Cardiac septum (tissue), 1 donor: ENCODE measurements at regions not wholly inside any gene's neighbourhood (a gene's known extent, or its start where the extent isn't known, plus 50 kb on each side); places are given as distances from the start of the nearest gene placed in this dataset.

Experiments used
- DNase-seq: peaks from one replicate; pipeline ENCODE4 v3.0.0-alpha.2; 2020; ENCODE audit warnings: low spot score
- intact Hi-C: fragments of 100-400 bp; cut with DNase I; formaldehyde crosslinking; loops from one replicate; pipeline ENCODE4 v1.14.0; 2022
- donor health status: DM: no; HTN: no; CAD: no.

GRCh38 chr17:72426948-72427760, 306.3 kb downstream of the SOX9 start:
- intact Hi-C loops = no loop called here
- DNase-seq = no peak

GRCh38 chr17:72427761-72428109, 306.9 kb downstream of the SOX9 start:
- no peak for DNase-seq
- intact Hi-C loops = no loop called here

DNA sequence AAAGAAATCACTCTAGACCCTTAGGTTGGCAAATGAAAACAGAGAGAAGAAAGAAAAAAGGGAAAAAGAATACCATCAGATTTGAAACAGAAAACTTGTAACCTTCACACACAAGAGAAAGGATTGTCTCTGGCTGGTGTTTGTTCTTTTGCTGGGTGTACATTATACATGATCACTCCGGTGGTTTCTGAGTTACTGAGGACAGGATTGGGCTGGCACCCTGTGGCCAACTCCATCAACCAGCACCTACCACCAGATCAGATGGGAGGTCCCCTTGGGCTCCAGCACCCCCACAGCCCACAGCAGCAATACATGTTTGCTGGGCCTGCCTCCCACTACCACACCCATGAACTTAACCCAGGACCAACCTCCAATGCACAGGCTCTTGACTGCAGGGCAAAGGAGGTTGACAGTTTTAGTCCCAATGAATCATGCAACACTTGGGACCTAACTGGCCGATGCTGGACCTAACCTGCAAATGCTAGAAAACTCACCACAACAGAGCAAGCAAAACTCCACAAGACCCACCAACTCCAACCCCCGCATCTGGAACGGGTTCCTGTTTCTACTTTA, 308.3 kb downstream of the SOX9 start:
- DNase-seq = no peak
- intact Hi-C loops = no loop called here

DNA sequence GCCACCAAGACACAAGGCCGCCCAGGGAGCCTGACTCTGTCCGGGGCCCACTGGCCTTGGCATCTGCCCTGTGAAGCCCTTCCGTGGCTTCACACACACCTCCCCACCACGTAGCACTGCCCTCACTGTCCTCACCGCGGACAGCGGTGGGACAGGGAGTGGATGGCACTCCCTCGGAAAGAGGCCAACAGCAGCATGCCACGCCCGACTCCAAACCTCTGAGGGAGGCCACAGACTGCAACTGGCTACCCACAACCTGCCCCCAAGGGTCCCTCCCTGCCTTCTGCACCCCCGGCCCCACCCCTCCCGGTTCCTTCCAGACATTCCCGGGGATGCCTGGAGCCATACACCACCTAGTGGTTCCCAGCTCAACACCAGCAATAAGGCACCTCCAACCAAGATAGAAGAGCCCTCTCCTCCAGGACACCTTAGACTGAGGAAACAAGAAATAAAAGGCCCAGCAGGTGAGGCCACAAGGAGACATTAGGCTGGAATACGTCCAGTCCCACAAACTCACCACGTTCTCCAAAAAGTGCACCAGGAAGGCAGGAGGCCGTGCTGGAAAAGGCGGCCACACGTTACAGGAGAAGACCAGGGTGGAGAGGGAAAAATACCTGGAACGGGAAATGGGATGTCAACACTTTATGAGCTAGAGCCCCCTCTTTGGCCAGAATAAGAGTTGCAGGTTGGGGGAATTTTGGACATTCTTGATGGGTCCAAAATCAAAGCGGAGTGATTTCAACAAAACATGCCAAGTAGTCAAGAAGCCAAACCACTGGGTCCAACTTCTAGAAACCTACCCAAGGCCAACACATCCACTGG, 310.0 kb downstream of the SOX9 start:
- intact Hi-C loops = loop anchor here (10.0 kb wide), 1 partner anchor 306 kb away; the partner anchor contains the start of gene SOX9

DNA sequence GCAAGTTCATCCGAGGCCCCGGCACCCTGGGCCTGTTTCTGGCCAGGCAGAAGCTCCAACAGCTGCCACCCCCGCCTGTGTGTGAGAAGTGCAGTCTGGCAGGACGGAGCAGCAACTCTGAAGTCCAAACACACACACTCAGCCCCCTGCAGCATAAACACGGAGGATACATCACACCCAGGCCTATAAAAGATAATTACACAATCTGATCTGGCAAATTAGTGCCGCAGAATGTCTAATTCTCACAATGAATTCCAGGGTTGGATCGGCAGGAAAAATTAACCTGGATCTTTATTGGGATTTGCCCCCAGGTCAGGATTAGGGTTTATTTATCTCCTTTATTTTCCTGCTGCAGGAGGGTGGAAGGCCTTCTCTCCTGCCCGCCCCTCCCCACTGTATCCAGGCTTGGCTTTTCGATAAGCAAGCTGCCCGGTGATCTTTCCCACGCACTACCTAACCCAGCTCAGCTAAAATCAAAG, 311.4 kb downstream of the SOX9 start:
- intact Hi-C loops = loop anchor here (10.0 kb wide), 1 partner anchor 307 kb away; the partner anchor contains the start of gene SOX9
- DNase-seq = no peak

More for the DNA sequence above, 310.0 kb downstream of the SOX9 start:
- DNase-seq = no peak

- intact Hi-C loops = loop anchor here (10.0 kb wide), 1 partner anchor 308 kb away; the partner anchor contains the start of gene SOX9
- DNase-seq = no peak
Measured at GRCh38 chr17:72432881-72433280, 312.1 kb downstream of the SOX9 start.

DNA sequence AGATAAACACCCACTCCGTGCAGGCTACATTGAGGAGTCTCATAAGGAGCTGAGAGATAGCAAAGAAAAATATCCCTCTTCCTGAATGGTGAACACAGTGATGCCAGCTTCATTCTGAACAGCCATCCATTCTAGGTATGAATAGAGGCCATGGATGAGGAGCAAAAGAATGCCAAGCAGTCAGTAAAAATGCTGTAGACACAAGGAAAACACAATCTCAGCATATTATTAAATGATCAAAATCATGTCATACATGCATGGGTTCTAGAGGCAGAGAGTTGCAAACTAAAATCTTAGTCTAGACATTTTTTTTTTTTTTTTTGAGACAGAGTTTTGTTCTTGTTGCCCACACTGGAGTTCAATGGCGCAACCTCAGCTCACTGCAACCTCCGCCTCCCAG, 313.0 kb downstream of the SOX9 start:
- intact Hi-C loops = loop anchor here (10.0 kb wide), 1 partner anchor 309 kb away; the partner anchor contains the start of gene SOX9
- no peak for DNase-seq

DNA sequence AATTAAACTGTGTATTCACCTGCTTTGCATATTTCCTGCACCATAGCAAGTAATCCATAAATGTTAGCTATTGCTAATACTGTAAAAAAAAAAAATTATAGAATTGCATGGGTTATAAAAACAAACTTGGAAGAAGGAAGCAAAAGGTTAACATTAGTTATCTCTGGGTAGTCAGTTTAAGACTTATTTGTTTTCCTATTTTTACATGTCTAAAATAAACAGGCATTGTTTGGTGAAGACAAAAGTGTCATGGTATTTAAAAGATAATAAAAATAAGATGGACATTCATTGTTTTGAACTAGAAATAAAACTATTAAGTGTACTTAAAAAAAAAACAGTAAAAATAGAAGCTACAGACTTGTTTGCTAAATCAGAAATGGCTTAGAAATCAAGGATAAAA, 313.8 kb downstream of the SOX9 start:
- DNase-seq = no peak
- intact Hi-C loops = loop anchor here (10.0 kb wide), 1 partner anchor 310 kb away; the partner anchor contains the start of gene SOX9

DNA sequence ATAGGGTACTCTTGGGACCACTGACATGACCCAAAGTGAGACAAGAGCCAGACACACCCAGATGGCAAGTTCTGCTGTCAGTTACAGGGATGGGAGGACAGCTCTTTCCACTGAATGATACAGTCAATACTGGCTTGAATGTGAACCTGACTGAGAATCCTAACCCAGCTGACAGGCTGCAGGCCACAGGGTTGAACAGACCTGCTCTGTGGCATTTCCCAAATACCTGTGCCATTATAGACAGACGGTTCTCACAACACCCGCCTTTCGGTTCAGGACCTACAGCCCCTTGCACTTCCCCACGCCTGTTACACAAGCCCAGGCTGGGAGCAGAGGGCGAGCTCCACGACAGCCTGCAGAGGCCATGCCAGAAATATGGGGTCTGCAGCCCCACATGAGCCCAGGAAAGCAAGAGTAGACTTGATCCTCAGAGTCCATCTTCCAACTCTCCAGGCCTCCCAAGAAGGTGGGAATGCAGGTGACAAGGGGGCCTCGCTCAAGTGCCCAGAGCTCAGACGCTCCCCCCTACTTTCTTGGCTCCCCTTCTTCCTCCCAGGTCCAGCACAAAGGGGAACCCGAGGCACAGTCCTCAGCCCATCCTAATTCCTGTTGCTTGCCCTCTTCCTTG, 314.3 kb downstream of the SOX9 start:
- intact Hi-C loops = loop anchor here (5.0 to 10.0 kb wide), 2 partner anchors 310 to 963 kb away; partner anchors contain the start of gene SOX9

GRCh38 chr17:72438783-72439182, 318.0 kb downstream of the SOX9 start:
- intact Hi-C loops = loop anchor here (5.0 to 10.0 kb wide), 2 partner anchors 314 to 966 kb away; partner anchors contain the start of gene SOX9
- no peak for DNase-seq

More for the DNA sequence above, 314.3 kb downstream of the SOX9 start:
- DNase-seq = no peak

DNA sequence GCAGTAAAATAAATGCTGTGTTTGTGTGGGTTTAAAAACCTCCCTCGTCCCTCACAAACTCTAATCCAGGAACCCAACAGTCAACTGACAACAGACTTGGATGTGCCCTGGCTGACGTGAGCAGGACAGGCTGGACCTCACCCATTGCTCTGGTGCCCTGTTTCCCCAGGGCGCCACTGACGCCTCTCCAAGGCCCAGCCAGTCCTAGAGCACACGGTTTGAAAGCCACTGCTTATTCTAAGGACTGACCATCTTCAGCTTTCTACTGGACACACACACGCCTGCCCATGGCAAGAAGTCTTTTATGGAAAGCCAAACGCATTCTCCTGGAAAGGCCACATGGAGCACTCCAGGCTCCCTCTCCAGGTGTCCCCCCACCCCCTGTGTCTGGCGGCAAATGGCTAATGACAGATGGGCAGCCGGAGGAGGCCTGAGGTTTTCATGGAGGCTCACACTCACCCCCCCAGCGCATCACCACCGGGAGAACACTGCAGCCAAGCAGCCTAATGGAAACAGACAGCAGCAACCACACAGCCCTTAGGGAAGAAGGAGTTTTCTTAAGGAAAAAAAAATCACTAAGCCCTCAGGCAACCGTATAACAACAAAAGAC, 319.2 kb downstream of the SOX9 start:
- no peak for DNase-seq
- intact Hi-C loops = loop anchor here (5.0 to 10.0 kb wide), 2 partner anchors 315 to 968 kb away; partner anchors contain the start of gene SOX9

DNA sequence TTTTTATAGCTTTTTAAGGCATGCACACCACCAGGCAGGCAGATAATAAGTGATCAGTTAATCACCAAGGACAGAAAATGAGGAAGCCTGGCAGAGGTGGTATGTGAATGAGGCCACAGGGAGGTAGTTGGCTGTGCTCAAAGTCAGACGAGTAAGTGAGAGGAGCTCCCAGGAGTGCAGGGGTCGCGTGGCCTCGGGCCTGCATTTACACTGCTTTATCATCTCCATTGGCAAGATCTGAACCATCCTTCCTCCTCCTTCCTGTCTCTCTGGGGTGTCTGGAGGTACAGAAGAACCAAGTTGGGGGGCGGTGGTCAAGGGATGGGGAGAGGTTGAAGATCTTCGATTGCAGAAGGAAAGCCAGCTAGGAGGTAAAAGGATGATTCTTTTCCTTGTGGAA, 320.1 kb downstream of the SOX9 start:
- intact Hi-C loops = no loop called here
- no peak for DNase-seq

- intact Hi-C loops = no loop called here
- DNase-seq = no peak
Measured at GRCh38 chr17:72441909-72442308, 321.1 kb downstream of the SOX9 start.

GRCh38 chr17:72444517-72445054, 323.8 kb downstream of the SOX9 start:
- intact Hi-C loops = no loop called here
- DNase-seq = no peak

DNA sequence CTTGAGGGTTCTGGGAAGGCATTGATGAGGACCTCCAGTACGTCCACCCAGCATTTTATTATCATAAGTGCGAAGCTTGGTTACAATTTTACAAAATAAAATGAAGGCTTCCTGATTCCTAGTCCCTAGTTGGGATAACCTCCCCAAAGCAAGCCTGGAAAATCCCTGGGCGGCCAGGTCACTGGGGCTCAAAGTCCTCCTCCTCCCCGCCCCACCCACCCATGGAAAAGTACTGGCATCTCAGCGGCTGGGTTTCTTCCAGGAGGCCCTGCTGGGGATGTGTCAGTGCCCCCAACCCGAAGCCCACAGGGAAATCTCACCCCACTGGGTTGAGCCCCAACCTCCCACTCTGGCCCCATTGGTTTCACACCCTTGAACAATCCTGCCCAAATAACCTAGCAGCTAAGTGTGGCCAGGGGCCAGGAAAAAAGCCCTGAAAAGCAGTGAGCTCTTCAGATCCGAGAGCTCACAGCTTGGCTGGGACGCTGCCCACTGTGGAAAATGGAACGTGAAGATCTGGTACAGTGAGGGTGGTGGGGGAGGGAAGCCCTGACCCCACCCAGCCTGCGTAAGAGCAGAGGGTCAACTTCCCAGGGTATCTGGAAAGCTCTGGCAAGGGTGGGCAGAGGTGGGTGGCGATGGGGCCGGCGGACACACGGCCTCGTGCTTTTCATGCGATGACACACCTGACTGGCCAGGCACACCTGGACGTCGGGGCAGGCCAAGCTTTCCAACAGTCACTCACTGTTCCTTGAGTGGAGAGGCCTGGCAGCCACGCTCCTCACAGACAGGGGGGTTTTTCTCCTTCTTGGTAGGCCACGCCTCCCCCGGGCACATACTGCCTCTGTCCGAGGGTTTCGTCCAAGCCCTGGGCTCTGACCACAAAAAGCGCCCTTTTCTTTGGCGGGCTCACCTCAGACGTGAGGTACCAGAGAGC, 324.5 kb downstream of the SOX9 start:
- no peak for DNase-seq
- intact Hi-C loops = no loop called here

DNA sequence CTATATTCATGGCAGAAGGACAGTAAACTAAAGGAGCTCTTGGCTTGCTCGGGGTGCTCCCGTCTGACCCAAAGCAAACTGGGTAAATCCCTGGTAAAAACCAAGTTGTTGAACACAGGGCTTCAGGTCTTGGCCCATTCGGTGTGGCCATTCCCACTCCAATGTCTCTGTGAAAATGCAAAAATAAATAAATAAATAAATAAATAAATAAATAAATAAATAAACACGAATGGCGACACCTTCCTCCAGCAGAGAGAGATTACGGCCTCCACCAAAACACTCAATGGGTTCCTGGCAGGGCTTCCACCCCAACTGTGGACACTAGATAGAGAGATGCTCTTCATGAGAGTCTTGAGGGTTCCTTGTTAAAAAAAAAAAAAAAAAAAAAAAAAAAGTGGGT, 325.3 kb downstream of the SOX9 start:
- intact Hi-C loops = no loop called here

GRCh38 chr17:72446525-72447250, 325.9 kb downstream of the SOX9 start:
- DNase-seq = no peak
- intact Hi-C loops = no loop called here

More for the DNA sequence above, 325.3 kb downstream of the SOX9 start:
- DNase-seq = no peak
